ENCODE measurements at regions not wholly inside any gene's neighbourhood (a gene's known extent, or its start where the extent isn't known, plus 50 kb on each side); places are given as distances from the start of the nearest gene placed in this dataset.

DNA sequence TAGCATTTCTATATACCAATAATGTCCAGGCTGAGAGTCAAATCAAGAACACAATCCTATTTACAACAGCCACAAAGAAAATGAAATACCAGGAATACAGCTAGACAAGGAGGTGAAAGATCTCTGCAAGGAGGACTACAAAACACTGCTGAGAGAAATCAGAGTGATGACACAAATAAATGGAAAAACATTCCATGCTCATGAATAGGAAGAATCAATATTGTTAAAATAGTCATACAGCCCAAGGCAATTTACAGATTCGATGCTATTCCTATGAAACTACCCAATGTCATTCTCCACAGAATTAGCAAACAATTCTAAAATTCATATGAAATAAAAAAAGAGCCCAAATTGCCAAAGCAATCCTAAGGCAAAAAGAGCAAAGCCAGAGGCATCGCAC lies 116.8 kb upstream of the ZNF32 start:
- Histone ChIP-seq H3K4me1 (ENCODE audit: control insufficient read depth in 4 of 4, insufficient read depth in 4 of 4, low read length in 3 of 4) (no peaks in the 10 kb centered on the region), H3K36me3 (ENCODE audit: control insufficient read depth in 4 of 4, insufficient read depth in 3 of 4, low read depth in 1 of 4, low read length in 3 of 4) (no peaks in the 10 kb centered on the region), H3K9ac (ENCODE audit: low read depth in 1 of 2, low read length in 2 of 2) (no peak overlapping the region), H3K27ac (ENCODE audit: low read depth in 1 of 2, low read length in 2 of 2) (no peak overlapping the region), H3K9me3 (ENCODE audit: control insufficient read depth in 4 of 4, low read length in 3 of 4) (no peaks in the 10 kb centered on the region), H3K27me3 (ENCODE audit: control insufficient read depth in 4 of 4, insufficient read depth in 4 of 4, low read length in 3 of 4) (no peaks in the 10 kb centered on the region), H3K4me3 (ENCODE audit: low read depth in 1 of 3, low read length in 3 of 3) (no peak overlapping the region)
- DNase-seq (ENCODE audit: low spot score), result no peak
- WGBS, result 82% methylated on average over 2 of the region's 2 CpGs
- TF ChIP-seq, protein P1, sequence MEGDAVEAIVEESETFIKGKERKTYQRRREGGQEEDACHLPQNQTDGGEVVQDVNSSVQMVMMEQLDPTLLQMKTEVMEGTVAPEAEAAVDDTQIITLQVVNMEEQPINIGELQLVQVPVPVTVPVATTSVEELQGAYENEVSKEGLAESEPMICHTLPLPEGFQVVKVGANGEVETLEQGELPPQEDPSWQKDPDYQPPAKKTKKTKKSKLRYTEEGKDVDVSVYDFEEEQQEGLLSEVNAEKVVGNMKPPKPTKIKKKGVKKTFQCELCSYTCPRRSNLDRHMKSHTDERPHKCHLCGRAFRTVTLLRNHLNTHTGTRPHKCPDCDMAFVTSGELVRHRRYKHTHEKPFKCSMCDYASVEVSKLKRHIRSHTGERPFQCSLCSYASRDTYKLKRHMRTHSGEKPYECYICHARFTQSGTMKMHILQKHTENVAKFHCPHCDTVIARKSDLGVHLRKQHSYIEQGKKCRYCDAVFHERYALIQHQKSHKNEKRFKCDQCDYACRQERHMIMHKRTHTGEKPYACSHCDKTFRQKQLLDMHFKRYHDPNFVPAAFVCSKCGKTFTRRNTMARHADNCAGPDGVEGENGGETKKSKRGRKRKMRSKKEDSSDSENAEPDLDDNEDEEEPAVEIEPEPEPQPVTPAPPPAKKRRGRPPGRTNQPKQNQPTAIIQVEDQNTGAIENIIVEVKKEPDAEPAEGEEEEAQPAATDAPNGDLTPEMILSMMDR (IDR thresholded peaks at IDR 0.05; ENCODE audit: low read depth, low read length, missing input control), result no peak
- no peak for TF ChIP-seq GABPA (IDR thresholded peaks at IDR 0.05 in 1 of 2, conservative IDR thresholded peaks at IDR 0.05 in 1 of 2)
- TF ChIP-seq JUND (IDR thresholded peaks at IDR 0.05), result no peak
- no peak for TF ChIP-seq EGR1 (IDR thresholded peaks at IDR 0.05; ENCODE audit: low read depth in 2 of 2)
- TF ChIP-seq NR2F2 (IDR thresholded peaks at IDR 0.05), result no peak
- TF ChIP-seq, protein P2, sequence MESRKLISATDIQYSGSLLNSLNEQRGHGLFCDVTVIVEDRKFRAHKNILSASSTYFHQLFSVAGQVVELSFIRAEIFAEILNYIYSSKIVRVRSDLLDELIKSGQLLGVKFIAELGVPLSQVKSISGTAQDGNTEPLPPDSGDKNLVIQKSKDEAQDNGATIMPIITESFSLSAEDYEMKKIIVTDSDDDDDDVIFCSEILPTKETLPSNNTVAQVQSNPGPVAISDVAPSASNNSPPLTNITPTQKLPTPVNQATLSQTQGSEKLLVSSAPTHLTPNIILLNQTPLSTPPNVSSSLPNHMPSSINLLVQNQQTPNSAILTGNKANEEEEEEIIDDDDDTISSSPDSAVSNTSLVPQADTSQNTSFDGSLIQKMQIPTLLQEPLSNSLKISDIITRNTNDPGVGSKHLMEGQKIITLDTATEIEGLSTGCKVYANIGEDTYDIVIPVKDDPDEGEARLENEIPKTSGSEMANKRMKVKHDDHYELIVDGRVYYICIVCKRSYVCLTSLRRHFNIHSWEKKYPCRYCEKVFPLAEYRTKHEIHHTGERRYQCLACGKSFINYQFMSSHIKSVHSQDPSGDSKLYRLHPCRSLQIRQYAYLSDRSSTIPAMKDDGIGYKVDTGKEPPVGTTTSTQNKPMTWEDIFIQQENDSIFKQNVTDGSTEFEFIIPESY (IDR thresholded peaks at IDR 0.05), result no peak
- TF ChIP-seq FOXA2 (IDR thresholded peaks at IDR 0.05), result no peak
- no peak for TF ChIP-seq TAF1 (conservative IDR thresholded peaks at IDR 0.05)
- no peak for TF ChIP-seq FOXA1 (IDR thresholded peaks at IDR 0.05)
- no peak for TF ChIP-seq HNF4G (IDR thresholded peaks at IDR 0.05)
- TF ChIP-seq RXRA (IDR thresholded peaks at IDR 0.05), result no peak
- TF ChIP-seq RAD21 (IDR thresholded peaks at IDR 0.05), result no peak
- TF ChIP-seq SP1 (IDR thresholded peaks at IDR 0.05), result no peak
- no peak for TF ChIP-seq HNF4A (conservative IDR thresholded peaks at IDR 0.05)
- TF ChIP-seq, protein P3, sequence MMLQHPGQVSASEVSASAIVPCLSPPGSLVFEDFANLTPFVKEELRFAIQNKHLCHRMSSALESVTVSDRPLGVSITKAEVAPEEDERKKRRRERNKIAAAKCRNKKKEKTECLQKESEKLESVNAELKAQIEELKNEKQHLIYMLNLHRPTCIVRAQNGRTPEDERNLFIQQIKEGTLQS (IDR thresholded peaks at IDR 0.05), result no peak

DNA sequence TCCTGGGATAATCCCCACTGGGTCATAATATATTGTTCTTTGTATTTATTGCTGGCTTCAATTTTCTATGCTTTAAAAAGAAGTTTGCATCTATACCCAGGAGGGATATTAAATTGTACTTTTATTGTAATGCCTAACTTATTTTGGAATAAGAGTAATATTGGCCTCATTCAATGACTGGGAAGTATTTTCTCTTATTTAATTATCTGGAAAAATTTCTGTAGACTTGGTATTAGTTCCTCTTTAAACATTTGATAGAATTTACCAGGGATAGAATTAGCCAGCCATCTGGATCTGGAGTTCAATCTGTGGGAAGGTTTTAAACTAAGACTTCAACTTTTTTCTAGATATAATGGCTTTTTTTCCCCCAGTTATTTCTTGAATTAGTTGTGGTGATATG lies 115.2 kb upstream of the ZNF32 start:
- H3K27me3 ChIP-seq (ENCODE audit: control insufficient read depth in 4 of 4, insufficient read depth in 4 of 4, low read length in 3 of 4), result no peaks in the 10 kb centered on the region
- TF ChIP-seq, protein P4, sequence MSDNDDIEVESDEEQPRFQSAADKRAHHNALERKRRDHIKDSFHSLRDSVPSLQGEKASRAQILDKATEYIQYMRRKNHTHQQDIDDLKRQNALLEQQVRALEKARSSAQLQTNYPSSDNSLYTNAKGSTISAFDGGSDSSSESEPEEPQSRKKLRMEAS (IDR thresholded peaks at IDR 0.05), result no peak
- TF ChIP-seq FOXA2 (IDR thresholded peaks at IDR 0.05) (no peak), TAF1 (conservative IDR thresholded peaks at IDR 0.05) (no peak), YY1 (IDR thresholded peaks at IDR 0.05) (no peak)
- TF ChIP-seq, protein P5, sequence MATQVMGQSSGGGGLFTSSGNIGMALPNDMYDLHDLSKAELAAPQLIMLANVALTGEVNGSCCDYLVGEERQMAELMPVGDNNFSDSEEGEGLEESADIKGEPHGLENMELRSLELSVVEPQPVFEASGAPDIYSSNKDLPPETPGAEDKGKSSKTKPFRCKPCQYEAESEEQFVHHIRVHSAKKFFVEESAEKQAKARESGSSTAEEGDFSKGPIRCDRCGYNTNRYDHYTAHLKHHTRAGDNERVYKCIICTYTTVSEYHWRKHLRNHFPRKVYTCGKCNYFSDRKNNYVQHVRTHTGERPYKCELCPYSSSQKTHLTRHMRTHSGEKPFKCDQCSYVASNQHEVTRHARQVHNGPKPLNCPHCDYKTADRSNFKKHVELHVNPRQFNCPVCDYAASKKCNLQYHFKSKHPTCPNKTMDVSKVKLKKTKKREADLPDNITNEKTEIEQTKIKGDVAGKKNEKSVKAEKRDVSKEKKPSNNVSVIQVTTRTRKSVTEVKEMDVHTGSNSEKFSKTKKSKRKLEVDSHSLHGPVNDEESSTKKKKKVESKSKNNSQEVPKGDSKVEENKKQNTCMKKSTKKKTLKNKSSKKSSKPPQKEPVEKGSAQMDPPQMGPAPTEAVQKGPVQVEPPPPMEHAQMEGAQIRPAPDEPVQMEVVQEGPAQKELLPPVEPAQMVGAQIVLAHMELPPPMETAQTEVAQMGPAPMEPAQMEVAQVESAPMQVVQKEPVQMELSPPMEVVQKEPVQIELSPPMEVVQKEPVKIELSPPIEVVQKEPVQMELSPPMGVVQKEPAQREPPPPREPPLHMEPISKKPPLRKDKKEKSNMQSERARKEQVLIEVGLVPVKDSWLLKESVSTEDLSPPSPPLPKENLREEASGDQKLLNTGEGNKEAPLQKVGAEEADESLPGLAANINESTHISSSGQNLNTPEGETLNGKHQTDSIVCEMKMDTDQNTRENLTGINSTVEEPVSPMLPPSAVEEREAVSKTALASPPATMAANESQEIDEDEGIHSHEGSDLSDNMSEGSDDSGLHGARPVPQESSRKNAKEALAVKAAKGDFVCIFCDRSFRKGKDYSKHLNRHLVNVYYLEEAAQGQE (IDR thresholded peaks at IDR 0.05), result no peak
- TF ChIP-seq, protein P1 (IDR thresholded peaks at IDR 0.05; ENCODE audit: low read depth, low read length, missing input control), result no peak
- TF ChIP-seq, protein P2 (IDR thresholded peaks at IDR 0.05), result no peak
- no peak overlapping the region for H3K4me3 ChIP-seq (ENCODE audit: low read depth in 1 of 3, low read length in 3 of 3)
- H3K9ac ChIP-seq (ENCODE audit: low read depth in 1 of 2, low read length in 2 of 2), result no peak overlapping the region
- no peak overlapping the region for H3K27ac ChIP-seq (ENCODE audit: low read depth in 1 of 2, low read length in 2 of 2)
- no peak for DNase-seq (ENCODE audit: low spot score)
- H3K9me3 ChIP-seq (ENCODE audit: control insufficient read depth in 4 of 4, low read length in 3 of 4), result no peaks in the 10 kb centered on the region
- no peaks in the 10 kb centered on the region for H3K4me1 ChIP-seq (ENCODE audit: control insufficient read depth in 4 of 4, insufficient read depth in 4 of 4, low read length in 3 of 4)
- no peaks in the 10 kb centered on the region for H3K36me3 ChIP-seq (ENCODE audit: control insufficient read depth in 4 of 4, insufficient read depth in 3 of 4, low read depth in 1 of 4, low read length in 3 of 4)

Data from liver (tissue), 8 donors.